Muscle of leg (tissue), 3 donors: ENCODE measurements at regions not wholly inside any gene's neighbourhood (a gene's known extent, or its start where the extent isn't known, plus 50 kb on each side); places are given as distances from the start of the nearest gene placed in this dataset.

Experiments used
- DNase-seq: peaks from one replicate; pipeline ENCODE4 v3.0.0; 2013
- H3K27ac ChIP-seq: one replicate; pipeline ENCODE4 v1.5.1; 2013; ENCODE audit warnings: mild to moderate bottlenecking, low read length, control low read depth
- H3K27me3 ChIP-seq: one replicate; pipeline ENCODE4 v1.6.1; 2013; ENCODE audit warnings: low read length; ENCODE audit not compliant: control insufficient read depth, insufficient read depth
- H3K36me3 ChIP-seq: one replicate; pipeline ENCODE4 v1.6.1; 2013; ENCODE audit warnings: low read length; ENCODE audit not compliant: control insufficient read depth, insufficient read depth
- H3K4me1 ChIP-seq: one replicate; pipeline ENCODE4 v1.6.1; 2013; ENCODE audit warnings: low read length; ENCODE audit not compliant: control insufficient read depth, insufficient read depth
- H3K4me3 ChIP-seq: one replicate; pipeline ENCODE4 v1.5.1; 2013; ENCODE audit warnings: low read length, control low read depth
- H3K9me3 ChIP-seq: replicated peaks from 2 replicates; pipeline ENCODE4 v1.6.1; 2013; ENCODE audit warnings: low read depth, low read length; ENCODE audit not compliant: control insufficient read depth
- WGBS: methylation state at CpG from one replicate; pipeline ENCODE4 v1.1.5; 2013; ENCODE audit warnings: missing lambda C conversion rate; ENCODE audit not compliant: insufficient coverage; 5-methylcytosine and 5-hydroxymethylcytosine counted together

GRCh38 chr12:97082029-97082428 lies 175.0 kb downstream of the NEDD1 start:
- no peak overlapping the region for H3K4me3 ChIP-seq

DNA sequence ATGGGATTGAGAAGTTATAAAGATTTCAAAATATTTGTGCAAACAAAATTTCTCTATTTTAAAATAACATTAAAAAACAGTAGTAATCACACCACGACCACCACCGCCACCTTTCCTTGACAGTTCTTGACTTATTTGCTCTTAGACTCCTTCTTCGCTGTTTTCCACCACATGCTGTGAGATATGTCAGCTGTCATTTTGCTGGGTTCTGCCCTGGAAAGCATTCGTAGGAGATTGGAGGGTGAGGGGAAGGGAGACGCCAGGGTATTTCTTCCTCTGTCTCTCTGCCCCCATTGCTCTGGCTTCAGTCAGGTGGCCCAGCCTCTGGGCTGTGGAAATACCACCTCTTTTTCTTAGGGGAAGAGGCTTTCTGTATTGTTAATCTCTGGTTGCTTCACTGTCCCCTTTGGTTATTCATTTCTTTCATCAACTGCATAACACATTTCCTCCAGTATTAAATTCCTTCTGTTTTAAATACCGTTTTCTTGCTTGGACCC lies 186.2 kb downstream of the NEDD1 start:
- no peak overlapping the region for H3K27ac ChIP-seq
- DNase-seq = no peak
- H3K4me1 ChIP-seq = no peaks in the 10 kb centered on the region
- no CpG with 5 or more reads among the region's 6 CpGs for WGBS
- H3K4me3 ChIP-seq = no peak overlapping the region
- no peaks in the 10 kb centered on the region for H3K27me3 ChIP-seq
- no peaks in the 10 kb centered on the region for H3K9me3 ChIP-seq
- H3K36me3 ChIP-seq = no peaks in the 10 kb centered on the region

More at GRCh38 chr12:97082029-97082428, 175.0 kb downstream of the NEDD1 start:
- Histone ChIP-seq H3K27me3 (no peaks in the 10 kb centered on the region), H3K9me3 (no peaks in the 10 kb centered on the region), H3K27ac (no peak overlapping the region), H3K36me3 (no peaks in the 10 kb centered on the region), H3K4me1 (no peaks in the 10 kb centered on the region)
- no peak for DNase-seq

GRCh38 chr12:97097734-97098133 lies 190.7 kb downstream of the NEDD1 start:
- WGBS = 67% methylated on average over 1 of the region's 1 CpG
- Histone ChIP-seq H3K4me1 (no peaks in the 10 kb centered on the region), H3K9me3 (no peaks in the 10 kb centered on the region), H3K27ac (no peak overlapping the region), H3K4me3 (no peak overlapping the region), H3K27me3 (no peaks in the 10 kb centered on the region), H3K36me3 (no peaks in the 10 kb centered on the region)
- no peak for DNase-seq

DNA sequence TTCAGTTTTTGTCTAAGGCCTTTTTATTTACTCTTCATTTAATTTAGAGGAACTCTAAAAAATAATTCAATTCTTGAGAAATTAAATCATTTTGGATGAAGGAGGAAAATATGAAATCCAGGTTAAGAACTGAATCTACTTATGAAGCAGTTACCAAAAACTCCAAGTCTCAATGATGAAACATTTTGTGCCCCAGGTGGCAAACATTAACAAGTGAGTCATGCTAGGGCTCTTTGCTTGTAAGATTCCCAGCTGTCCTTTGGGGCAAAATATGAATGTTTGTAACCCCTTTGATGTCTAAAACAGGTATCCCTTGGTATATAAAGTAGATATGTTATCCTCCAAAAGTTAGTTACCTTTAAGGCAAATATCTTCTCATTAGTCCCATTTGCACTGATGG lies 202.4 kb downstream of the NEDD1 start:
- no peaks in the 10 kb centered on the region for H3K9me3 ChIP-seq
- no peaks in the 10 kb centered on the region for H3K27me3 ChIP-seq
- H3K27ac ChIP-seq = no peak overlapping the region
- DNase-seq = no peak
- no peaks in the 10 kb centered on the region for H3K36me3 ChIP-seq
- H3K4me3 ChIP-seq = no peak overlapping the region
- no peaks in the 10 kb centered on the region for H3K4me1 ChIP-seq

DNA sequence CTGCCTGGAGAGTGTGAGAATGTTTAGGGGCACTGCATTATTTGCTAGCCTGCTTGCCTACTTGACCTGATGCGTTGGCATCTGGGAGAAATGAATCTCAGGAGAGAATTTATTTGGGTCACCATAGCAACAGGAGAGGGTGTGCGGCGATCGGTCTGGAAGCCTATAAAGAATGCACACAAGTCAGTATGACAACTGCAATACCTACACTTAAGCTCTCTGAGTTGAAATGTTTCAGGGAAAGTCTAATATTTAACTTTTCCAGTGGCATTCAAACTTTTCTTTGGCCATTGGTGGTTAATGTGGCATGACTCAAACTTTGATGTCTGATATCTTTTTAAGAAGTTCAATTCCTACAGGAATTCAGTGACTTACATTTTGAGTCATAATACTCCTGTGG lies 205.1 kb downstream of the NEDD1 start:
- WGBS = no CpG with 5 or more reads among the region's 4 CpGs
- no peaks in the 10 kb centered on the region for H3K9me3 ChIP-seq
- no peaks in the 10 kb centered on the region for H3K27me3 ChIP-seq
- H3K27ac ChIP-seq = no peak overlapping the region
- no peaks in the 10 kb centered on the region for H3K4me1 ChIP-seq
- no peak overlapping the region for H3K4me3 ChIP-seq
- no peaks in the 10 kb centered on the region for H3K36me3 ChIP-seq
- DNase-seq = no peak

GRCh38 chr12:97118796-97119375 lies 211.8 kb downstream of the NEDD1 start:
- H3K4me1 ChIP-seq = no peaks in the 10 kb centered on the region
- no peak for DNase-seq
- H3K4me3 ChIP-seq = no peak overlapping the region
- H3K36me3 ChIP-seq = no peaks in the 10 kb centered on the region
- WGBS = 62% methylated on average over 5 of the region's 8 CpGs
- H3K27ac ChIP-seq = no peak overlapping the region
- H3K9me3 ChIP-seq = no peaks in the 10 kb centered on the region
- no peaks in the 10 kb centered on the region for H3K27me3 ChIP-seq

DNA sequence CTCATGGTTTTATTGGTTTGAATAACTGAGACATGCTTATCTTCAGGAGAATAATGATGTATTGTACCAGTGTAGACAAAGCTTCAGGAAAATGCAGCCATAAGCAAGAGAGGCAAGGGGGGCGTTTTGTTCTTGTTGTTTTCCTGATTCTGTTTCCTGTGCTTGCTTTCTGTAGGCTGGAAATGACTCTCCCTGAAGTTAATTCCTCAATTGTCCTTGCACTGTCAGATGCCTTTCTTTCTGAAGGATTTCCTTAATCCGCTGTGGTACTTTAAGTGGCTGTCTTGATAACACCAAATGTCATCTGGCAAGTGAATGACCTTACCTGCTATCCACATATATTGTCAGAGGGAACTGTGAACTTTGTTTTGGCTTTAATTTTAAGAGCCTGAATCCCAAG lies 220.0 kb downstream of the NEDD1 start:
- Histone ChIP-seq H3K27me3 (no peaks in the 10 kb centered on the region), H3K27ac (no peak overlapping the region), H3K4me3 (no peak overlapping the region), H3K36me3 (no peaks in the 10 kb centered on the region), H3K9me3 (no peaks in the 10 kb centered on the region), H3K4me1 (no peaks in the 10 kb centered on the region)
- no CpG with 5 or more reads among the region's 2 CpGs for WGBS
- DNase-seq = no peak

DNA sequence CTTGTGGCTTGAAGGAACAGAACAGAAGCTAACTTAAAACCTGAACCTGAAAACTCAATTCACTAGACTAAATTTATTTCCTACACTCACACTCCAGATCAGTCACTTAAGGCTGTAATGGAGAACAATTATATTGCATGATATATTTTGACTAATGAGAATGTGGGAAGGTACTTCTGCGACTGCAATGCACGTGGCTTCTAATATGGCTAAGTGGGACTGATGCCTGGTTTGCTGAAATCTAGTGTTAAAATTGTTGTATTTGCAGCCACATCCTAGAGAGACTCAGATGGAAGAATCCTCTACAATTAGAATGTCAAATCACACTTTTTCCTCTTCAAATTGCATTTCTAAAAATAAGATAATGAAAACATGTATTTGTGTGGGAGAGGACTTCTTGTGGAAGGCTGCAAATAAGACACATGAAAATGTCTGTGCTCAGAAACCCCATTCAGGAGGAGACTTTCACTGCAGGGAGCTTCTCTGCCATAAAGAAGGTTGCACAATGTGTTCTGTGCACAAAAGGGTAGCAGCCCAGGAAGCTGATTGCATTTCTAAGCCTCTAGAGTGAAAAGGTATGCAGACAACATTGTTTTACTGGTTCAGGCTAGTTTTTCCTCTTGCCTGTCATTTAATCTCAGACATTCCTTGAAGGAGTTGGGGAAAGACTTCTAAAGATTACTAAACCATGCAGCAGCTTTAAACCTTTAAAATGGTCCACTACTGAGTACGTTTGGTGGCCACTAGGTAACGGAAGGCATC lies 224.3 kb downstream of the NEDD1 start:
- WGBS = no CpG with 5 or more reads among the region's 4 CpGs
- no peak overlapping the region for H3K4me3 ChIP-seq
- no peak for DNase-seq

GRCh38 chr12:97132270-97132669 lies 225.2 kb downstream of the NEDD1 start:
- Histone ChIP-seq H3K27ac (no peak overlapping the region), H3K4me3 (no peak overlapping the region), H3K36me3 (no peaks in the 10 kb centered on the region), H3K27me3 (no peaks in the 10 kb centered on the region), H3K4me1 (no peaks in the 10 kb centered on the region), H3K9me3 (no peaks in the 10 kb centered on the region)
- no peak for DNase-seq
- WGBS = no CpG with 5 or more reads among the region's 2 CpGs

More for the DNA sequence above, 224.3 kb downstream of the NEDD1 start:
- no peaks in the 10 kb centered on the region for H3K9me3 ChIP-seq
- H3K36me3 ChIP-seq = no peaks in the 10 kb centered on the region
- no peaks in the 10 kb centered on the region for H3K4me1 ChIP-seq
- no peaks in the 10 kb centered on the region for H3K27me3 ChIP-seq
- no peak overlapping the region for H3K27ac ChIP-seq

GRCh38 chr12:97134495-97134894 lies 227.4 kb downstream of the NEDD1 start:
- DNase-seq = no peak
- Histone ChIP-seq H3K9me3 (no peaks in the 10 kb centered on the region), H3K4me1 (no peaks in the 10 kb centered on the region), H3K27me3 (no peaks in the 10 kb centered on the region), H3K4me3 (no peak overlapping the region), H3K27ac (no peak overlapping the region), H3K36me3 (no peaks in the 10 kb centered on the region)
- WGBS = no CpG with 5 or more reads among the region's 1 CpG
